Gastrocnemius medialis (tissue), 4 donors: ENCODE measurements at regions not wholly inside any gene's neighbourhood (a gene's known extent, or its start where the extent isn't known, plus 50 kb on each side); places are given as distances from the start of the nearest gene placed in this dataset.

ENCODE experiments used
- POLR2A ChIP-seq, 2 donors: fragments of 450-650 bp; IDR thresholded peaks; one replicate each; pipeline ENCODE4 v1.6.1; 2017; ENCODE audit warnings: antibody characterized with exemption in 2 of 2, mild to moderate bottlenecking in 2 of 2, moderate library complexity in 2 of 2
- TF ChIP-seq, protein P1 (sequence below), 5 experiments: fragments of 450-650 bp in 3 of 5; fragments of 200-600 bp in 2 of 5; sonication (generic) in 2 of 5; IDR thresholded peaks in 4 of 5; conservative IDR thresholded peaks in 1 of 5; 1 replicate in 4 of 5; 2 replicates in 1 of 5; pipeline ENCODE4 v1.5.1; 2016 to 2019; ENCODE audit warnings: antibody characterized with exemption in 5 of 5, mild to moderate bottlenecking in 3 of 5, moderate library complexity in 3 of 5

DNA sequence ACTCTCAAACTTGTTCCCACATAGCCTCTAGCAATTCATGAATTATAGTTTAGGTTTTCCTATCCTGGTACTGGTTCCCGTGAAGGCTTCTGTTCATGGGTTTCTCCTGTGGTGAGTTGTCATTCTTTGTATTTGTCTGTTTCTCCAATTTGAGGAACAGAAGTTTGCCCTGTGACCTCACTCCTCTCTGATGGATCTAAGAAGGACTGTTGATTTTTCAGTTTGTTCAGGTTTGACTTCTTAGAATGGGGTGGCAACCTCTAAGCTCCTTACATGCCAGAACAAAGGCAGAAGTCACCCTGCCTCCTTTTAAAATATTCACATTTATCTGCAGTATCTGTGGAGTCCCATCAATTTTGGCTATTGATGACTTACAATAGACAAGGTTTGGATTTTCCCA lies 354.0 kb downstream of the SPRY2 start:
- TF ChIP-seq, protein P1, sequence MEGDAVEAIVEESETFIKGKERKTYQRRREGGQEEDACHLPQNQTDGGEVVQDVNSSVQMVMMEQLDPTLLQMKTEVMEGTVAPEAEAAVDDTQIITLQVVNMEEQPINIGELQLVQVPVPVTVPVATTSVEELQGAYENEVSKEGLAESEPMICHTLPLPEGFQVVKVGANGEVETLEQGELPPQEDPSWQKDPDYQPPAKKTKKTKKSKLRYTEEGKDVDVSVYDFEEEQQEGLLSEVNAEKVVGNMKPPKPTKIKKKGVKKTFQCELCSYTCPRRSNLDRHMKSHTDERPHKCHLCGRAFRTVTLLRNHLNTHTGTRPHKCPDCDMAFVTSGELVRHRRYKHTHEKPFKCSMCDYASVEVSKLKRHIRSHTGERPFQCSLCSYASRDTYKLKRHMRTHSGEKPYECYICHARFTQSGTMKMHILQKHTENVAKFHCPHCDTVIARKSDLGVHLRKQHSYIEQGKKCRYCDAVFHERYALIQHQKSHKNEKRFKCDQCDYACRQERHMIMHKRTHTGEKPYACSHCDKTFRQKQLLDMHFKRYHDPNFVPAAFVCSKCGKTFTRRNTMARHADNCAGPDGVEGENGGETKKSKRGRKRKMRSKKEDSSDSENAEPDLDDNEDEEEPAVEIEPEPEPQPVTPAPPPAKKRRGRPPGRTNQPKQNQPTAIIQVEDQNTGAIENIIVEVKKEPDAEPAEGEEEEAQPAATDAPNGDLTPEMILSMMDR (IDR thresholded peaks at IDR 0.05 in 4 of 5, conservative IDR thresholded peaks at IDR 0.05 in 1 of 5), result no peak
- TF ChIP-seq POLR2A (IDR thresholded peaks at IDR 0.05), result no peak
